ENCODE measurements at regions not wholly inside any gene's neighbourhood (a gene's known extent, or its start where the extent isn't known, plus 50 kb on each side); places are given as distances from the start of the nearest gene placed in this dataset.

DNA sequence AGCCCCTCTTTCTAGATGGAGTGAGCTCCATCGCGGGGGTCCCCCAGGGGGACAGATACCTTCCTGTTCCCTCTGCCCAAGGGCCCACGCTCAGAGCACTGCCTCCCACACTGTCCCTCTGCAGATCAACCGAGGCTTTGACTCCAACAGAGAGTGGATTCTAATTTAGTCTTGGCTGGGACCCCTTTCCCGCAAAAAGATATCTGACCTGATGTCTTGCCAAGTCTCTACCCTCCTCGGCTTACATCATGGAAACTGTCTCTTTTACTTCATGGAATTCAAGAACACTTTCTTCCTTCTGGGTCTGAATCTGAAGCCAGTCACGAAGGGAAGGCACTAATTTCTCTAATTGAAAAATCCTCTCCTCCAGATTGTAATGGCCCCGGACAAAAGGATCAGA lies 278.0 kb downstream of the BMP7 start:
- ATAC-seq (no peak), DNase-seq (ENCODE audit: low spot score) (no peak)
- Mint-ChIP-seq H3K4me3 (no peak overlapping the region), H3K4me1 (ENCODE audit: low read depth in 2 of 2) (no peaks in the 10 kb centered on the region), H3K27ac (no peak overlapping the region), H3K36me3 (peaks cover 5% of the 10 kb centered on the region), H3K9me3 (no peaks in the 10 kb centered on the region), H3K27me3 (peaks cover 14 to 17% of the 10 kb centered on the region in 2 donors)

DNA sequence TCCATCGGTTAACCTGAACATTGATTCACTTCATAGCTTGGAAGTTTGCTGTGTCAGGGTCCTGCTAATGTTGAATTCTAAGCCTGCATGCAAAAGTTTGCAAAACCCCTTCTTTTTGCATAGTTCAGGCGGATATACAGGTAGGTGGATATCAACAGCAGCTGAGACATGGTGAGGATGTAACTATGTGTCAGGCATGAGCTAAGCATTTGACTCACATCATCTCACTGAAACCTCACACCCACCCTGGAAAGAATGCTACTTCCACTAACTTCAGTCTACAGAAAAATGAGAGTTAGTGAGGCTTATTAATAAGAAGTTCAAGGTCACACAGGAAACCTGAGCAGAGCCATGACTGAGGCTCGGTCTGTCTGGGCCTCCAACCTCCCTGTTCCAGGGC lies 276.9 kb downstream of the BMP7 start:
- ATAC-seq (no peak), DNase-seq (ENCODE audit: low spot score) (no peak)
- no peak overlapping the region for H3K4me3 Mint-ChIP-seq
- H3K36me3 Mint-ChIP-seq: peaks cover 1% of the 10 kb centered on the region
- no peaks in the 10 kb centered on the region for H3K4me1 Mint-ChIP-seq (ENCODE audit: low read depth in 2 of 2)
- H3K27ac Mint-ChIP-seq: no peak overlapping the region
- peaks cover 9 to 11% of the 10 kb centered on the region in 2 donors for H3K27me3 Mint-ChIP-seq
- H3K9me3 Mint-ChIP-seq: no peaks in the 10 kb centered on the region

DNA sequence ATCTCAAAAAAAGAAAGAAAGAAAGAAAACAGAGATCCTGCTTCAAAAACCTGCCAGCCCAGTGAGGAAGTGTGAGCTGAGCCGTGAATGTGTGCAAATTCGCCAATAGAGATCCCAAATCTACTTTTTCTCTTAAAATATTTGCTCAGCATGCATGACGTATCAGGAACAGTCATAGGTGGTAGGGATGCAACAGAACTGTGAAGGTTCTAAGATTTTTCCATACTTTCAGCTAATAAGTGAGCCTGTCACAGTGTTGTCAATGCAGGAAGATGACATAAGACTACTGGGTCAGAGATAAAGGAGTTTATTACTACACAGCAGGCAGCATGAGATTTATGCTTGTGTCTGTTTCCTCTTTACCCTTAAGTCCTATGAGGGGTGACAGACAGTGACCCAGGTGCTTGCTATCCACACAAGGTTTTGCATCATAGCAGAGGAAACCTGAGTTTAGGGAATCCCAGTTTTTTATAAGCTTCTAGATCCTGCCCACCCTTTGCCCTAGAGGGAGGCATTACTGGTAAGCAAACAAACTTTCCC lies 273.4 kb downstream of the BMP7 start:
- Mint-ChIP-seq H3K27ac (no peak overlapping the region), H3K27me3 (peaks cover 7 to 13% of the 10 kb centered on the region in 2 donors), H3K36me3 (no peaks in the 10 kb centered on the region), H3K4me3 (no peak overlapping the region), H3K4me1 (ENCODE audit: low read depth in 2 of 2) (no peaks in the 10 kb centered on the region), H3K9me3 (no peaks in the 10 kb centered on the region)
- DNase-seq (ENCODE audit: low spot score) (no peak), ATAC-seq (no peak)

DNA sequence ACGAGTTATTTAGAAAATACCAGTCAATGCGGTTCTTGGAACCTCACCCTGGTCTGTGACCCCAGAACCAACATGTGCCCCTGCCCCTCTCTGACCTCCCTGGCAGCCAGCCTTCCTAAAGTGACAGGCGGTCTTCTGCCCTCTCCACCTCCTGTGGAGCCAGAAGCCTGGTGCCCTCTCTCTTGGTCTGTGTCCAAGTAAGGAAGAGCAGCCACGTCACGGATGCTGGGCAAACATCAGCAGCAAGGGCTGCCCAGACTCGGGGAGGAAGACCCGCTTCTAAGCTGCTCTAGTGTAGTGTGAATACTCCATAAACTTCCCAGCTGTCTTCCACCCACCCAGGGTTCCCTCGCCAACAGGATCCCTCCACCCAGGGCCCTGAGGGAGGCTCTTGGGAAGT lies 272.4 kb downstream of the BMP7 start:
- H3K4me3 Mint-ChIP-seq: no peak overlapping the region
- no peaks in the 10 kb centered on the region for H3K36me3 Mint-ChIP-seq
- H3K27me3 Mint-ChIP-seq: peaks cover 7% of the 10 kb centered on the region in 2 donors
- no peak for DNase-seq (ENCODE audit: low spot score)
- no peaks in the 10 kb centered on the region for H3K9me3 Mint-ChIP-seq
- H3K27ac Mint-ChIP-seq: no peak overlapping the region
- no peak for ATAC-seq
- H3K4me1 Mint-ChIP-seq (ENCODE audit: low read depth in 2 of 2): no peaks in the 10 kb centered on the region

DNA sequence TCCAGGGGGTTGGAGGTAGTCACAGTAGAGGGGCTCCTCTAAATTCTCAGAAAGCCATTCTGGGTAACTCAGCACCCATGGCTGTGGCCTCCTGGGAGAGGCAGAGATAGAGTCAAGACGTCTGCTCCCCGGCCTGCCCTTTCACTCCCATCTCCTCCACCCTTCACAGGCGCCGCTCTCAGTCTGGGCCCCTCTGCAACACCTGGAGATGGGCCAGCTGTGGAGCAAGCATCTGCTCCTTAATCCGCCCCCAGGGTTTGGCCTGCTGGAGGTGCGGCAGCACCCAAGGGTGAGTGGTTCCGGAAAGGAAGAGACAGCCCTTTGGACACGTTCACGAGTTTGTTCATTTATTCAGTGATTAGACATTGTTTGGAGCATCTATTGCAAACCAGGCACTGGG lies 271.3 kb downstream of the BMP7 start:
- Mint-ChIP-seq H3K9me3 (no peaks in the 10 kb centered on the region), H3K27ac (no peak overlapping the region), H3K4me1 (ENCODE audit: low read depth in 2 of 2) (no peaks in the 10 kb centered on the region), H3K36me3 (no peaks in the 10 kb centered on the region), H3K27me3 (peaks cover 7 to 8% of the 10 kb centered on the region in 2 donors), H3K4me3 (no peak overlapping the region)
- DNase-seq (ENCODE audit: low spot score) (no peak), ATAC-seq (no peak)

DNA sequence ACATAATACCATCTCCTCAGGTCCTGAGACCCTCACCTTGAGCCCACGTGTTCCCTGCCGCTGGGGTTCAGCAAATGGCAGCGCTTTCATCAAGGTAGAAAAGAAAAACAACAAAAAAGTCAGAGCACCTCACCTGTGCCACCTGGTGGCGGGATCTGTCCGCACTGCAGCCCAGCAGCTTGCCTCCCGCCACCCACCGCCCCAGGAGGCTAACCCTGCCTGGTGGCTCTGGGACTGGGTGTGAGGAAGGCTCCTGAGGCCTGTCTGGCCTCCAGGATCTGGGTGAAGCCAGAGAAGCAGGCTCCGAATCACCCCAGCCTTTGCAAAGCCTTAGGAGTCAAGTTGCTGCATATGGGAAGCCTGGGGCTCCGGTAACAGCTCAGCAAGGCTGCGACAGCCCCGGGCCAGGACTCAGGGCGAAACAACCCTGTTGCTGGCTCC lies 270.8 kb downstream of the BMP7 start:
- Mint-ChIP-seq H3K36me3 (no peaks in the 10 kb centered on the region), H3K4me1 (ENCODE audit: low read depth in 2 of 2) (no peaks in the 10 kb centered on the region), H3K9me3 (no peaks in the 10 kb centered on the region), H3K27me3 (peaks cover 7 to 11% of the 10 kb centered on the region in 2 donors), H3K4me3 (no peak overlapping the region), H3K27ac (no peak overlapping the region)
- DNase-seq (ENCODE audit: low spot score) (no peak), ATAC-seq (no peak)

DNA sequence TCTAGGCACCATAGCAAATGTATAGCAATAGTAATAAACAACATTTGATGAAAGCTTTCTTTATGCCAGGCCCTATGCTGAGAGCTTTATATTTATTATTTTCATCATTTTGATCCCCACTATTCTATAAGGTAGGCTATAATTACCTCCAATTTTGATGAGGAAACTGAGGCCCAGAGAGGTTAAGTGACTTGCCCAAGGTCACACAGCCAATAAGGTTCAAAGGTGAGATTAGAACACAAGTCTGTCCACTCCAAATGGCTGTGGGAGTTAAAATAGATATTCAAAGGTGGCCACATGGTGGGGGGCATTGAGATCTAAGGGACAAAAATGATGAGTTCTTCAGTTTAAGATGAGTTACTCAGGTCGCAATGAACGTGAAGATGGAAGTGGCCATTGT lies 269.9 kb downstream of the BMP7 start:
- Mint-ChIP-seq H3K27ac (no peak overlapping the region), H3K4me3 (no peak overlapping the region), H3K9me3 (no peaks in the 10 kb centered on the region), H3K36me3 (no peaks in the 10 kb centered on the region), H3K27me3 (peaks cover 1 to 11% of the 10 kb centered on the region in 2 donors), H3K4me1 (ENCODE audit: low read depth in 2 of 2) (no peaks in the 10 kb centered on the region)
- ATAC-seq (no peak), DNase-seq (ENCODE audit: low spot score) (no peak)

DNA sequence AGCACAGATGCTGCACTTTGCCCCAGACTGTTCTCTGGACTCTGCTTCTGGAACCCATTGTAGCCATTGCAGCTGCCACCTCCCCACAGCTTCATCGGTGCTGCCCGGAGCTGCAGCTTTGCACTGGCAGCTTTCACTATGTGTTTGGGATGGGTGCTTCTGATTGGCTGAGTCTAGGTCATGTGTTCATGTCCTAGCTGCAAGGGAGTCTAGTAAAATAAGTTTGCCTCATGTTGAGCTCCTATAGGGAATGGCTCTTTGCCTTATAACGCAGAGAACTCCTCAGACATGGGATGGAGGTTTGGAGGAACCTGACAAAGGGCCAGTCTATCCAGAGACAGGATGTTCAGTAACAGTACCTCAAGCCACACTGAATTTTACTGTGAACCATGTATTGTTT lies 268.0 kb downstream of the BMP7 start:
- Mint-ChIP-seq H3K4me1 (ENCODE audit: low read depth in 2 of 2) (no peaks in the 10 kb centered on the region), H3K9me3 (no peaks in the 10 kb centered on the region), H3K36me3 (no peaks in the 10 kb centered on the region), H3K27me3 (peaks cover 0 to 8% of the 10 kb centered on the region in 2 donors), H3K27ac (no peak overlapping the region), H3K4me3 (no peak overlapping the region)
- DNase-seq (ENCODE audit: low spot score) (no peak), ATAC-seq (no peak)

DNA sequence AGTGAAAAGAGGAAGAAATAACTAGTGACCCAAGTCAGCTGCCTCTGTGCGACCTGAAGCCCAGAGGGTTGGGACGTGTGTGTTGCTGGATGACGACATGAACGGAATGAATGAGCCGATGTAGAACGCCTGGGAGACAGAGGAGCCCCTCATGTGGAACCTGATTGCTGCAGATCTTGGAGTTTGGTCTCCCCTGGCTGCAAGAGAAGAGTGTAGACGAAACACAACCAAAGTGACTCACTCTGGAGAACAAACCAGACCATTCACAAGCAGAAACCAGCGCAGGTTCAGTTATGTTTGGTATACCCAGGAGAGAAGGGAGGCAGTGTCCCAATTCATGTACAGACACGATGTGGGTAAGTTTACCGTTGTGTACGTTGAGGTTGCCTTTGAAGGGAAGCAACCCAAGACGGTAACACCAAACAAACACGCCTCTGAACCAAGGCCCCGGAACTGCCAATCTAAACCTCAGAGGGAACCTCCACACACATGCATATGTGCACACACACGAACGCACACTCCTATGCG lies 265.9 kb downstream of the BMP7 start:
- H3K36me3 Mint-ChIP-seq: no peaks in the 10 kb centered on the region
- no peak for ATAC-seq
- no peaks in the 10 kb centered on the region for H3K4me1 Mint-ChIP-seq (ENCODE audit: low read depth in 2 of 2)
- no peak overlapping the region for H3K27ac Mint-ChIP-seq
- no peaks in the 10 kb centered on the region for H3K9me3 Mint-ChIP-seq
- no peak overlapping the region for H3K4me3 Mint-ChIP-seq
- DNase-seq (ENCODE audit: low spot score): no peak
- H3K27me3 Mint-ChIP-seq: peaks cover 6 to 12% of the 10 kb centered on the region in 2 donors

DNA sequence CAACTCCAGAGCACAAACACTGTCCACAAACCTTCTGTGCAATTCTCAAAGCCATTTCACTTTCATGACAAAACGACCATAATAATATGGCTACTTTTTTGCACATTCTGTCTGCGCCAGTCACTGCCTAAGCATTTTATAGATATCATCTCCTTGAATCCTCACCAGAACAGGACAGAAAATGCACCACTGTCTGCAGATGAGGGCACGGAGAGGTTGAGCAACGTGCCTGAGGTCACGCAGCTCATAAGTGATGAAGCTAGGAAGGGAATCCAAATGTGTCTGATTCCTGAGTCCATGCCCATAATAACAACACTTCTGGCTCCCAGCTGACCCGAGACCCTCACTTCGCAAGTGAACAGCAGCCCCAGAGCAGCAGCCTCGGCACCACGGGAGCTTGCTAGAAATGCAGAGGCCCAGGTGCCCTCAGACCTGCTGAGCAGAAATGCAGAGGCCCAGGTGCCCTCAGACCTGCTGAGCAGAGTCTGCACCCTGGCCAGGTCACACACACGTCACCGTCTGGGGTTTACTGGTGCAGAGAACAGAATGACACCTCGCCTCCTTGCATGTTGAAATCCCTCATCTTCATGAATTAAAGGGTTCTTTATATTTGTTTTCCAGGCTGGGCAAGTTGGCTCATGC lies 265.2 kb downstream of the BMP7 start:
- ATAC-seq: no peak
- Mint-ChIP-seq H3K4me3 (no peak overlapping the region), H3K4me1 (ENCODE audit: low read depth in 2 of 2) (no peaks in the 10 kb centered on the region)

DNA sequence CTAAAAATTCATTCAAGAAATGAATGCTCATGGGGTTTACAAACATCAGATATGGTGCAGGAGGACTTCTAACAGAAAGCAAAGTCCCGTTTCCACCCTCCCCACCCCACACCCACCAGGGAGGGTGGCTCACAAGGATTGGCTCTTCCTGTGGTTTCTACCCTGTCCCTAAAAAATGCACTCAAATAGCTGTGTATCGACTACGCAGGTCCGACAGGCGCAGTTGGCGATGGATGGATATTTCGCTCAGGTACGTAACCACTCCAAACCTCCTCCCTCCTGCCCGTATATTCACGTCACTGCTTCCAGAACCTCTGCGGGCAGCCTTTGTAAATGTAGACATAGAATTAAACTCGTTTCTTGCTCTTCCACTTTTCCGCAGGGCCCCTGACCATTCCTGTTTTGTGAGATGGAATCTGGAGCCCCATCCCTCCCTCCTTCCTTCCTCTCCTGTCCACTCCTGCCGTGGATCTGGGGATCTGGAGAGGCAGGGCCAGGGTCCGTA lies 264.3 kb downstream of the BMP7 start:
- DNase-seq (ENCODE audit: low spot score): no peak
- Mint-ChIP-seq H3K36me3 (no peaks in the 10 kb centered on the region), H3K4me3 (no peak overlapping the region), H3K27ac (no peak overlapping the region), H3K4me1 (ENCODE audit: low read depth in 2 of 2) (no peaks in the 10 kb centered on the region), H3K9me3 (no peaks in the 10 kb centered on the region), H3K27me3 (peaks cover 9% of the 10 kb centered on the region in 2 donors)
- no peak for ATAC-seq

More for the DNA sequence above, 265.2 kb downstream of the BMP7 start:
- no peak for DNase-seq (ENCODE audit: low spot score)
- Mint-ChIP-seq H3K27me3 (peaks cover 6 to 12% of the 10 kb centered on the region in 2 donors), H3K27ac (no peak overlapping the region), H3K9me3 (no peaks in the 10 kb centered on the region), H3K36me3 (no peaks in the 10 kb centered on the region)

DNA sequence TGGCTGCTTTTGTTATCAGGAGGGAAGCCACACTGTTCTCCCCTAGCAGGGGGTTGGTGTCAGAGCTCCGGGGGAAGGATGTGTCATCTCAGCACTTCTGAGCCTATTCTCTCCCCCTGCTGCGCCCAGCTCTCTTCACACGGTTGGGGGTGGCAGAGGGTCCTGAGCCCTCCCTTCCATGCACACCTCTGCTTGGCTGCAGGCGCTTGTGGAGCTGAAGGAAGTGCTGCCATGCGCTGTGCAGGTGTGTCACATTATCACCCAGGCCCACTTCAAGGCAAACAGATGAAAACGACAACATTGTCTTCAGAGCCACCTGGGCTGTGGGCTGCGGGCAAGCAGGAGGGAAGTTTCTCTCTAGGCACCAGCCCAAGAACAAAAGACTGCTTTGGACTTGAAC lies 263.4 kb downstream of the BMP7 start:
- ATAC-seq (no peak), DNase-seq (ENCODE audit: low spot score) (no peak)
- Mint-ChIP-seq H3K27ac (no peak overlapping the region), H3K4me1 (ENCODE audit: low read depth in 2 of 2) (no peaks in the 10 kb centered on the region), H3K4me3 (no peak overlapping the region), H3K27me3 (peaks cover 11 to 14% of the 10 kb centered on the region in 2 donors), H3K36me3 (no peaks in the 10 kb centered on the region), H3K9me3 (no peaks in the 10 kb centered on the region)

DNA sequence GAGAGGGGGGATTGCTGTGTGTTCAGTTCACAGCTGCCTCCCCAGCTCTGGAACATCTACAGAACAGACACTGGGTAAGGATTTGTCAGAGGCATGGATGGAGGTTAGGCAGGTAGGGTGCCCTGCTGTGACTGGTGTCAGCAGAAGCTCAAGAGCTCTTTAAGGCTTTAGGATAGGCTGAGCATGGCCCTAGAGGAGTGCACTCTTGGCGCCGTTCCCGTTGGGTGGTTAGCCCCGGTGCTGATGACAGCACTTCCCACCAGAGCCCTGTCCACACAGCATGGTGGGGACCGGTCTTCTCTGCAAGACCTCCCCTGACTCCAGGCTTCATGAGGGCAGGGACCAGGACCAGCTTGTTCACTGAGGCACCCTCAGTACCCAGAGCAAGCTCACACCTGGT lies 262.0 kb downstream of the BMP7 start:
- H3K27me3 Mint-ChIP-seq: peaks cover 11 to 14% of the 10 kb centered on the region in 2 donors
- H3K36me3 Mint-ChIP-seq: no peaks in the 10 kb centered on the region
- ATAC-seq (peak in 1 of 2 donors; percentile 29), DNase-seq (ENCODE audit: low spot score) (no peak)
- H3K27ac Mint-ChIP-seq: no peak overlapping the region
- no peaks in the 10 kb centered on the region for H3K9me3 Mint-ChIP-seq
- no peak overlapping the region for H3K4me3 Mint-ChIP-seq
- no peaks in the 10 kb centered on the region for H3K4me1 Mint-ChIP-seq (ENCODE audit: low read depth in 2 of 2)
